Parathyroid adenoma (tissue), 2 donors: ENCODE measurements at regions not wholly inside any gene's neighbourhood (a gene's known extent, or its start where the extent isn't known, plus 50 kb on each side); places are given as distances from the start of the nearest gene placed in this dataset.

ENCODE experiments used
- H2AFZ ChIP-seq: fragments of 300-600 bp; sonication (generic); one replicate; pipeline ENCODE4 v1.7.0; 2017; ENCODE audit warnings: antibody characterized with exemption, mild to moderate bottlenecking
- H3K27ac ChIP-seq: fragments of 300-600 bp; sonication (generic); one replicate; pipeline ENCODE4 v1.7.0; 2017
- H3K27me3 ChIP-seq: fragments of 300-600 bp; sonication (generic); one replicate; pipeline ENCODE4 v1.7.0; 2017; ENCODE audit warnings: low read length; ENCODE audit not compliant: control insufficient read depth, insufficient read depth
- H3K36me3 ChIP-seq: fragments of 300-600 bp; sonication (generic); one replicate; pipeline ENCODE4 v1.7.0; 2017; ENCODE audit warnings: low read length; ENCODE audit not compliant: control insufficient read depth, insufficient read depth
- H3K4me1 ChIP-seq: fragments of 300-600 bp; sonication (generic); one replicate; pipeline ENCODE4 v1.7.0; 2017; ENCODE audit warnings: control low read depth
- H3K4me2 ChIP-seq: fragments of 300-600 bp; sonication (generic); one replicate; pipeline ENCODE4 v1.7.0; 2017; ENCODE audit warnings: low read length
- H3K4me3 ChIP-seq: fragments of 300-600 bp; sonication (generic); one replicate; pipeline ENCODE4 v1.7.0; 2017; ENCODE audit warnings: low read depth, low read length
- H3K79me2 ChIP-seq: fragments of 300-600 bp; sonication (generic); one replicate; pipeline ENCODE4 v1.7.0; 2017; ENCODE audit warnings: control low read depth
- H3K9ac ChIP-seq: fragments of 300-600 bp; sonication (generic); one replicate; pipeline ENCODE4 v1.7.0; 2017; ENCODE audit warnings: mild to moderate bottlenecking
- H3K9me3 ChIP-seq: fragments of 300-600 bp; sonication (generic); one replicate; pipeline ENCODE4 v1.7.0; 2017; ENCODE audit warnings: low read length; ENCODE audit not compliant: control insufficient read depth
- TF ChIP-seq, protein P1 (sequence below): fragments of 300-600 bp; sonication (generic); IDR thresholded peaks from one replicate; pipeline ENCODE4 v1.7.0; 2017; ENCODE audit warnings: antibody characterized with exemption, mild to moderate bottlenecking
- donor health status: primary hyperparathyroidism.

GRCh38 chr1:88321706-88322105 is 362.4 kb upstream of the PKN2 start:
- H2AFZ ChIP-seq: no peak overlapping the region
- H3K36me3 ChIP-seq: no peaks in the 10 kb centered on the region
- H3K27ac ChIP-seq: no peak overlapping the region
- H3K4me2 ChIP-seq: no peak overlapping the region
- TF ChIP-seq, protein P1, sequence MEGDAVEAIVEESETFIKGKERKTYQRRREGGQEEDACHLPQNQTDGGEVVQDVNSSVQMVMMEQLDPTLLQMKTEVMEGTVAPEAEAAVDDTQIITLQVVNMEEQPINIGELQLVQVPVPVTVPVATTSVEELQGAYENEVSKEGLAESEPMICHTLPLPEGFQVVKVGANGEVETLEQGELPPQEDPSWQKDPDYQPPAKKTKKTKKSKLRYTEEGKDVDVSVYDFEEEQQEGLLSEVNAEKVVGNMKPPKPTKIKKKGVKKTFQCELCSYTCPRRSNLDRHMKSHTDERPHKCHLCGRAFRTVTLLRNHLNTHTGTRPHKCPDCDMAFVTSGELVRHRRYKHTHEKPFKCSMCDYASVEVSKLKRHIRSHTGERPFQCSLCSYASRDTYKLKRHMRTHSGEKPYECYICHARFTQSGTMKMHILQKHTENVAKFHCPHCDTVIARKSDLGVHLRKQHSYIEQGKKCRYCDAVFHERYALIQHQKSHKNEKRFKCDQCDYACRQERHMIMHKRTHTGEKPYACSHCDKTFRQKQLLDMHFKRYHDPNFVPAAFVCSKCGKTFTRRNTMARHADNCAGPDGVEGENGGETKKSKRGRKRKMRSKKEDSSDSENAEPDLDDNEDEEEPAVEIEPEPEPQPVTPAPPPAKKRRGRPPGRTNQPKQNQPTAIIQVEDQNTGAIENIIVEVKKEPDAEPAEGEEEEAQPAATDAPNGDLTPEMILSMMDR: no peak
- no peaks in the 10 kb centered on the region for H3K79me2 ChIP-seq
- no peaks in the 10 kb centered on the region for H3K9me3 ChIP-seq
- no peaks in the 10 kb centered on the region for H3K27me3 ChIP-seq
- H3K9ac ChIP-seq: no peak overlapping the region
- H3K4me1 ChIP-seq: no peaks in the 10 kb centered on the region
- H3K4me3 ChIP-seq: no peak overlapping the region

GRCh38 chr1:88324899-88325298 is 359.2 kb upstream of the PKN2 start:
- no peaks in the 10 kb centered on the region for H3K36me3 ChIP-seq
- H3K4me2 ChIP-seq: no peak overlapping the region
- H3K27ac ChIP-seq: no peak overlapping the region
- no peak overlapping the region for H3K4me3 ChIP-seq
- H3K27me3 ChIP-seq: no peaks in the 10 kb centered on the region
- no peak overlapping the region for H3K9ac ChIP-seq
- H2AFZ ChIP-seq: no peak overlapping the region
- TF ChIP-seq, protein P1: no peak
- H3K4me1 ChIP-seq: no peaks in the 10 kb centered on the region
- H3K79me2 ChIP-seq: no peaks in the 10 kb centered on the region
- H3K9me3 ChIP-seq: no peaks in the 10 kb centered on the region

- TF ChIP-seq, protein P1: no peak
- H3K27ac ChIP-seq: no peak overlapping the region
Observed at GRCh38 chr1:88327391-88328267, 356.4 kb upstream of the PKN2 start.

DNA sequence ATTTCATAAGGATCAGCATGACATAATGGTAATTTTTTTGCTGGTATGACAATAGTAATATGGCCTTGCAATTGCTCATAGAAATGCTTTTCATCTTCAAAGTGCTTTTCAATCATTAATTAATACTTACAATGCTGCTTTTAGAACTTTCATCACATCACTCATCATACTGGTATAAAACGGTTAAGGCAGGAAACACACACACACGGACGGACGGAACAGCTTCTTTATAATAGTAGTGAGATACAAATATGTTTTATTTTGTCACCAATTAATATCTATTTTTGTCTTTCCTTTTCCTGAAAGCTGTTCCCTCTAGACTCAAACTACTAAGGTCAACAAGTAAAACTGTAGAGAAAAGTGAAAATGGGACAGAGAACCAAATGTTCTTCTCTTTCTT is 353.9 kb upstream of the PKN2 start:
- no peaks in the 10 kb centered on the region for H3K9me3 ChIP-seq
- H3K27ac ChIP-seq: no peak overlapping the region

More at GRCh38 chr1:88327391-88328267, 356.4 kb upstream of the PKN2 start:
- Histone ChIP-seq H3K36me3 (no peaks in the 10 kb centered on the region), H3K4me3 (no peak overlapping the region), H3K9ac (no peak overlapping the region), H2AFZ (no peak overlapping the region), H3K27me3 (no peaks in the 10 kb centered on the region), H3K9me3 (no peaks in the 10 kb centered on the region), H3K79me2 (no peaks in the 10 kb centered on the region), H3K4me2 (no peak overlapping the region), H3K4me1 (no peaks in the 10 kb centered on the region)

More for the DNA sequence above, 353.9 kb upstream of the PKN2 start:
- H3K9ac ChIP-seq: no peak overlapping the region
- H3K4me2 ChIP-seq: no peak overlapping the region
- TF ChIP-seq, protein P1: no peak
- H3K79me2 ChIP-seq: no peaks in the 10 kb centered on the region
- no peaks in the 10 kb centered on the region for H3K4me1 ChIP-seq
- no peaks in the 10 kb centered on the region for H3K27me3 ChIP-seq
- H3K36me3 ChIP-seq: no peaks in the 10 kb centered on the region
- no peak overlapping the region for H3K4me3 ChIP-seq
- H2AFZ ChIP-seq: no peak overlapping the region
